C4-2B (cell line): ENCODE measurements at regions not wholly inside any gene's neighbourhood (a gene's known extent, or its start where the extent isn't known, plus 50 kb on each side); places are given as distances from the start of the nearest gene placed in this dataset.

Experiments
- H3K27ac ChIP-seq: fragments of 450-650 bp; 2 replicates; pipeline ENCODE4 v1.5.1; 2017
- ZFX ChIP-seq: fragments of 450-650 bp; IDR thresholded peaks from 2 replicates; pipeline ENCODE4 v1.6.1; 2017
- TF ChIP-seq, protein P1 (sequence below): fragments of 450-650 bp; conservative IDR thresholded peaks from 2 replicates; pipeline ENCODE4 v1.5.1; 2017; ENCODE audit warnings: mild to moderate bottlenecking

DNA sequence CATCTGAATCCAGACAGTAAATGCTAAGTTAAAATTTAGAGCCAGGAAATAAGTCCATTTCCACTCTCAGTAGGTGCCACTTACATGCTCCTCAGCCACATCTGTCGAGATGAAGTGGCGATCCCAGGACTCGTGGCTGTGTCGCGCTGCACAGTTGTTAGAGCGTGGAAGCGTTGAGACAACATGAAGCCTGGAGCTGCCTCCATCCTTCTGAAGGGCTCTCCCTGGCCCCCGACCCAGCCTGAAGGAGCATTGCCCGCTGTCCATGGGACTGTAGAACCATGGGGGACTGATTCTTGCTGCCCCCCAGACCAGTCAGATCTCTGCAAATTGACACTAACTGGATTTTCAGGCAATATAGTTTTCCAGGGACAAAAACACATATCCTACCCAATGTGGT, 58.9 kb downstream of the IRX1 start:
- TF ChIP-seq, protein P1, sequence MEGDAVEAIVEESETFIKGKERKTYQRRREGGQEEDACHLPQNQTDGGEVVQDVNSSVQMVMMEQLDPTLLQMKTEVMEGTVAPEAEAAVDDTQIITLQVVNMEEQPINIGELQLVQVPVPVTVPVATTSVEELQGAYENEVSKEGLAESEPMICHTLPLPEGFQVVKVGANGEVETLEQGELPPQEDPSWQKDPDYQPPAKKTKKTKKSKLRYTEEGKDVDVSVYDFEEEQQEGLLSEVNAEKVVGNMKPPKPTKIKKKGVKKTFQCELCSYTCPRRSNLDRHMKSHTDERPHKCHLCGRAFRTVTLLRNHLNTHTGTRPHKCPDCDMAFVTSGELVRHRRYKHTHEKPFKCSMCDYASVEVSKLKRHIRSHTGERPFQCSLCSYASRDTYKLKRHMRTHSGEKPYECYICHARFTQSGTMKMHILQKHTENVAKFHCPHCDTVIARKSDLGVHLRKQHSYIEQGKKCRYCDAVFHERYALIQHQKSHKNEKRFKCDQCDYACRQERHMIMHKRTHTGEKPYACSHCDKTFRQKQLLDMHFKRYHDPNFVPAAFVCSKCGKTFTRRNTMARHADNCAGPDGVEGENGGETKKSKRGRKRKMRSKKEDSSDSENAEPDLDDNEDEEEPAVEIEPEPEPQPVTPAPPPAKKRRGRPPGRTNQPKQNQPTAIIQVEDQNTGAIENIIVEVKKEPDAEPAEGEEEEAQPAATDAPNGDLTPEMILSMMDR = no peak
- TF ChIP-seq ZFX = no peak
- H3K27ac ChIP-seq = no peak overlapping the region

- TF ChIP-seq, protein P1 = no peak
- TF ChIP-seq ZFX = no peak
- no peak overlapping the region for H3K27ac ChIP-seq
These were observed 61.2 kb downstream of the IRX1 start for GRCh38 chr5:3656803-3657202.

DNA sequence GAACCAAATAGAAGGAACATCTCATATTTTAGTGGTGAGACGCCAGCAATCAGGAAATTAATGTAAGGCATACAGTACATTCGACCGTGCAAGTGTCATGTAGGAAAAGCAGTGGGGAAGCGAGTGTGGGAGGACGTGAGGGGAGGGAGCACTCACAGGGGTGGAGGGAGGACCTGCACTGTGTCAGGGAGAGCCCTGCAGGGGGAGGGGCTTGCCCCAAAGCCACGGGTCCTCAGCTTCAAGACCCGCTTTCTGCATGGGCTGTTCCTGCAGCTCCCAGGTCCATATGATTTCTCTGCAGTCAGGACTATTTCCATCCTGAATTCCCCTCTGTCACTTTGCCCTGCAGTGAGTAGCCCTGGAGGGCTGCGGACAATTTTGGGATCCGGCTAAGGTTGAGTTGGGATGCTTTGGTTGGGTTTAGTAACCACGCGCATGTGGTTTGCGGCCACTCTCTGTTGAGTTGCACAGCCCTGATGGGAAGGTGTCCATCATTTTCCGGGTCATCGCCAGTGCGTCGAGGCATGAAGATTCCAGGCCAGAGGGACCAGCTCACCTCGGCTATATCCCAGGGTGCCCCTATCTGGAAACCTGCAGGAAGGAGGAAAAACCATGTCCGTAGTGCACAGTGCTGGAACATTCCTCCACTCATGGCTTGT, 61.9 kb downstream of the IRX1 start:
- H3K27ac ChIP-seq = no peak overlapping the region
- TF ChIP-seq, protein P1 = no peak
- no peak for TF ChIP-seq ZFX

GRCh38 chr5:3658929-3659328, 63.3 kb downstream of the IRX1 start:
- H3K27ac ChIP-seq = no peak overlapping the region
- TF ChIP-seq ZFX = no peak
- TF ChIP-seq, protein P1 = no peak

GRCh38 chr5:3659907-3660306, 64.3 kb downstream of the IRX1 start:
- TF ChIP-seq, protein P1 = no peak
- TF ChIP-seq ZFX = no peak

GRCh38 chr5:3660630-3661029, 65.0 kb downstream of the IRX1 start:
- H3K27ac ChIP-seq = no peak overlapping the region
- TF ChIP-seq, protein P1 = no peak
- TF ChIP-seq ZFX = no peak

More at GRCh38 chr5:3659907-3660306, 64.3 kb downstream of the IRX1 start:
- no peak overlapping the region for H3K27ac ChIP-seq

DNA sequence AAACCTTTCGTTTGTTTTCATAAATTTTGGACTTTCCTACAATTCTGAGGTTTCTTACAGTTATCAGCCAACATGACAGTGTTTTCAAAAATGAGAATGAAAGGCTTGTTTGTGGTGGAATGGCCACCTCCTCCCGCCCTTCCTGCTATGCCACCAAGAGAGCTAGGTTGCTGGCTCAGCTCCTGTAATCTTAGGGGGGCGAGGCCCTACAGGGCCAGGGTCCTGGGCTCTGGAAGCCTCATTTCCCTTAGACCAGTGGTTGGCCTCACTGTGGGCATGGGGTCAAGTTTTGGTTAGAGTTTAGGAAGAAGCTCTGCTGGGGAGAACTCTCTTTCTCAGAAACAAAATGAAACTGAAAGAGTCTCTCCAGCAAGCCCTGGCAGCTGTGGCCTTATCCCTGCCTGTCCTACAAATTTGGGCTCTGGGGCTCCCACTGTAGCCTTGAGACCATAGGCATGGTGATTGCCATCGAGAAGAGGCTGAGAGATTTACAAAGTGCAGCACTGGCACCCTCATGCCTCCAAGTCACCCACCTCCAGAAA, 66.2 kb downstream of the IRX1 start:
- no peak overlapping the region for H3K27ac ChIP-seq
- TF ChIP-seq, protein P1 = no peak
- TF ChIP-seq ZFX = no peak
